HAP-1 (cell line): ENCODE measurements at regions not wholly inside any gene's neighbourhood (a gene's known extent, or its start where the extent isn't known, plus 50 kb on each side); places are given as distances from the start of the nearest gene placed in this dataset.
"Not testable (repeated sequence)": the region's sequence is repeated elsewhere in the genome, so short reads cannot be mapped to it uniquely, and the experiment has no call there.

Source experiments
- DNase-seq, 2 experiments: peaks; one replicate each; pipeline ENCODE4 v3.0.0-alpha.2; 2016 to 2020; ENCODE audit warnings: low spot score in 2 of 2
- H3K27me3 ChIP-seq: fragments of 250-450 bp; sonication (Bioruptor Pico); 2 replicates; pipeline ENCODE4 v1.5.1; 2020; ENCODE audit warnings: low read depth, mild to moderate bottlenecking, moderate library complexity
- H3K36me3 ChIP-seq: fragments of 250-450 bp; sonication (Bioruptor Pico); replicated peaks from 2 replicates; pipeline ENCODE4 v1.5.1; 2020; ENCODE audit warnings: mild to moderate bottlenecking
- H3K4me1 ChIP-seq: fragments of 250-450 bp; sonication (Bioruptor Pico); 2 replicates; pipeline ENCODE4 v1.5.1; 2020; ENCODE audit warnings: mild to moderate bottlenecking
- H3K4me3 ChIP-seq: fragments of 250-450 bp; sonication (Bioruptor Pico); 2 replicates; pipeline ENCODE4 v1.5.1; 2020; ENCODE audit warnings: mild to moderate bottlenecking, moderate library complexity
- H3K9me3 ChIP-seq: fragments of 250-450 bp; sonication (Bioruptor Pico); 2 replicates; pipeline ENCODE4 v1.5.1; 2020; ENCODE audit warnings: mild to moderate bottlenecking, moderate library complexity
- in situ Hi-C: fragments of 300-500 bp; cut with MboI; formaldehyde crosslinking; loops from 3 replicates; pipeline ENCODE4 v1.14.3; 2020; ENCODE audit warnings: low sequenced_read_pairs, inconsistent platforms, mixed read lengths

- DNase-seq: peak in 1 of 2 experiments; percentile 94
- Histone ChIP-seq H3K9me3 (0 out of 2 replicates have a peak, but pooled peaks cover 3% of the 10 kb centered on the region), H3K4me3 (no peak overlapping the region), H3K4me1 (peaks cover 14% of the 10 kb centered on the region), H3K36me3 (no peaks in the 10 kb centered on the region), H3K27me3 (peaks cover 6% of the 10 kb centered on the region)
- in situ Hi-C loops: no loop called here
These were observed 1666.1 kb upstream of the DDX18 start for GRCh38 chr2:116148361-116148760.

- DNase-seq: no peak
- in situ Hi-C loops: no loop called here
- Histone ChIP-seq H3K4me1 (peaks cover 2% of the 10 kb centered on the region; the same call in 1 of the 2 replicates), H3K9me3 (0 out of 2 replicates have a peak, but pooled peaks cover 3% of the 10 kb centered on the region), H3K4me3 (no peak overlapping the region), H3K27me3 (peaks cover 6% of the 10 kb centered on the region), H3K36me3 (no peaks in the 10 kb centered on the region)
These were observed 1660.8 kb upstream of the DDX18 start for GRCh38 chr2:116153729-116154128.

GRCh38 chr2:116160657-116161056 lies 1653.8 kb upstream of the DDX18 start:
- H3K36me3 ChIP-seq: no peaks in the 10 kb centered on the region

GRCh38 chr2:116162395-116162794 lies 1652.1 kb upstream of the DDX18 start:
- H3K4me1 ChIP-seq: peaks cover 5% of the 10 kb centered on the region; the same call in 1 of the 2 replicates
- in situ Hi-C loops: no loop called here
- no peak for DNase-seq
- H3K4me3 ChIP-seq: no peak overlapping the region
- H3K9me3 ChIP-seq: peaks cover 10% of the 10 kb centered on the region
- H3K27me3 ChIP-seq: no peaks in the 10 kb centered on the region
- H3K36me3 ChIP-seq: no peaks in the 10 kb centered on the region

More at GRCh38 chr2:116160657-116161056, 1653.8 kb upstream of the DDX18 start:
- DNase-seq: no peak
- no peaks in the 10 kb centered on the region for H3K27me3 ChIP-seq
- in situ Hi-C loops: no loop called here
- H3K4me3 ChIP-seq: no peak overlapping the region
- H3K4me1 ChIP-seq: no peaks in the 10 kb centered on the region
- H3K9me3 ChIP-seq: peaks cover 10% of the 10 kb centered on the region

- in situ Hi-C loops: no loop called here
- no peaks in the 10 kb centered on the region for H3K36me3 ChIP-seq
These were observed 1647.4 kb upstream of the DDX18 start for GRCh38 chr2:116167107-116167506.

GRCh38 chr2:116180072-116180471 lies 1634.4 kb upstream of the DDX18 start:
- in situ Hi-C loops: no loop called here
- DNase-seq: peak in 1 of 2 experiments; percentile 61
- Histone ChIP-seq H3K9me3 (no peaks in the 10 kb centered on the region), H3K27me3 (no peaks in the 10 kb centered on the region), H3K36me3 (no peaks in the 10 kb centered on the region), H3K4me3 (no peak overlapping the region), H3K4me1 (0 out of 2 replicates have a peak, but pooled peaks cover 6% of the 10 kb centered on the region)

More at GRCh38 chr2:116167107-116167506, 1647.4 kb upstream of the DDX18 start:
- Histone ChIP-seq H3K9me3 (peaks cover 10% of the 10 kb centered on the region), H3K27me3 (no peaks in the 10 kb centered on the region), H3K4me3 (no peak overlapping the region), H3K4me1 (peaks cover 6% of the 10 kb centered on the region; the same call in 1 of the 2 replicates)
- DNase-seq: no peak

- H3K4me3 ChIP-seq, in situ Hi-C loops, DNase-seq, H3K27me3 ChIP-seq, H3K36me3 ChIP-seq, H3K4me1 ChIP-seq, H3K9me3 ChIP-seq: not testable (repeated sequence)
These were observed 1623.8 kb upstream of the DDX18 start for GRCh38 chr2:116190684-116191083.

GRCh38 chr2:116200086-116200485 lies 1614.4 kb upstream of the DDX18 start:
- H3K36me3 ChIP-seq: no peaks in the 10 kb centered on the region
- DNase-seq: no peak
- H3K4me3 ChIP-seq: no peak overlapping the region
- no peaks in the 10 kb centered on the region for H3K9me3 ChIP-seq
- in situ Hi-C loops: no loop called here
- no peaks in the 10 kb centered on the region for H3K27me3 ChIP-seq
- no peaks in the 10 kb centered on the region; the same call in 1 of the 2 replicates for H3K4me1 ChIP-seq

- Histone ChIP-seq H3K4me3 (no peak overlapping the region), H3K27me3 (no peaks in the 10 kb centered on the region), H3K4me1 (peaks cover 7% of the 10 kb centered on the region), H3K36me3 (no peaks in the 10 kb centered on the region), H3K9me3 (no peaks in the 10 kb centered on the region)
- in situ Hi-C loops: no loop called here
- DNase-seq: no peak
These were observed 1602.8 kb upstream of the DDX18 start for GRCh38 chr2:116211719-116212118.

- Histone ChIP-seq H3K36me3 (no peaks in the 10 kb centered on the region), H3K4me1 (no peaks in the 10 kb centered on the region), H3K4me3 (no peak overlapping the region), H3K27me3 (no peaks in the 10 kb centered on the region), H3K9me3 (no peaks in the 10 kb centered on the region)
- DNase-seq: no peak
- in situ Hi-C loops: no loop called here
These were observed 1591.7 kb upstream of the DDX18 start for GRCh38 chr2:116222793-116223192.

- H3K9me3 ChIP-seq: no peaks in the 10 kb centered on the region
- H3K4me1 ChIP-seq: no peaks in the 10 kb centered on the region
- in situ Hi-C loops: no loop called here
- H3K4me3 ChIP-seq: no peak overlapping the region
- no peaks in the 10 kb centered on the region for H3K36me3 ChIP-seq
- DNase-seq: no peak
- H3K27me3 ChIP-seq: no peaks in the 10 kb centered on the region
These were observed 1590.6 kb upstream of the DDX18 start for GRCh38 chr2:116223912-116224311.

GRCh38 chr2:116224610-116225009 lies 1589.9 kb upstream of the DDX18 start:
- H3K4me3 ChIP-seq: no peak overlapping the region
- in situ Hi-C loops: no loop called here
- H3K27me3 ChIP-seq: no peaks in the 10 kb centered on the region
- DNase-seq: no peak
- no peaks in the 10 kb centered on the region for H3K9me3 ChIP-seq
- H3K36me3 ChIP-seq: no peaks in the 10 kb centered on the region
- no peaks in the 10 kb centered on the region for H3K4me1 ChIP-seq

GRCh38 chr2:116238511-116238910 lies 1576.0 kb upstream of the DDX18 start:
- Histone ChIP-seq H3K36me3 (no peaks in the 10 kb centered on the region), H3K9me3 (no peaks in the 10 kb centered on the region), H3K27me3 (no peaks in the 10 kb centered on the region), H3K4me1 (peaks cover 9% of the 10 kb centered on the region), H3K4me3 (no peak overlapping the region)
- in situ Hi-C loops: no loop called here
- DNase-seq: no peak

- no peak overlapping the region for H3K4me3 ChIP-seq
- in situ Hi-C loops: no loop called here
- peaks cover 3% of the 10 kb centered on the region; the same call in 1 of the 2 replicates for H3K4me1 ChIP-seq
- DNase-seq: no peak
- no peaks in the 10 kb centered on the region for H3K27me3 ChIP-seq
- H3K9me3 ChIP-seq: peaks cover 2% of the 10 kb centered on the region; the same call in 1 of the 2 replicates
- H3K36me3 ChIP-seq: no peaks in the 10 kb centered on the region
These were observed 1564.1 kb upstream of the DDX18 start for GRCh38 chr2:116250376-116250775.

- Histone ChIP-seq H3K36me3 (no peaks in the 10 kb centered on the region), H3K9me3 (peaks cover 11% of the 10 kb centered on the region; the same call in 1 of the 2 replicates), H3K4me3 (no peak overlapping the region), H3K27me3 (no peaks in the 10 kb centered on the region), H3K4me1 (no peaks in the 10 kb centered on the region)
- in situ Hi-C loops: no loop called here
- DNase-seq: no peak
These were observed 1549.6 kb upstream of the DDX18 start for GRCh38 chr2:116264872-116265271.
